ENCODE measurements at regions not wholly inside any gene's neighbourhood (a gene's known extent, or its start where the extent isn't known, plus 50 kb on each side); places are given as distances from the start of the nearest gene placed in this dataset.

DNA sequence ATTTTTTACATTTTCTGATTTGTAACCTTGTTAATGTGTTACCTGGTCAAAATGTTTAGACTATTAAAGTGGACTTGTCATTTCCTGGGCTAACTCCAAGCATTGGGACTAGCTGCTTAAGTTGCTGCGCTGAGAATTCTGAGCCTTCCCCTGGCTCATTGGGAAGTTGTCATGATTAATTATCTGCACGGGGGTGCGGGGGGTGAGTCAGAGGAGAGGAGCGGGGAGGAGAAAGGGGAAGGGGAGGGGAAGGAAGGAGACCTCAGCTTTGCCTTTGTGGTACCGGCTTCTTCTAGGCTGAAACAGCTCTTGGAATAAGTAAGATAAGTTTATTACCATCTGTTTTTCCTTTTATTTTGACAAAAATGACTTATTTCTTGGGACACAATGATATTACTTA is 52.9 kb upstream of the APCDD1 start:
- peak in 2 of 3 donors; percentile 54 to 71 for DNase-seq (ENCODE audit: low read depth in 2 of 3, low spot score in 2 of 3)

DNA sequence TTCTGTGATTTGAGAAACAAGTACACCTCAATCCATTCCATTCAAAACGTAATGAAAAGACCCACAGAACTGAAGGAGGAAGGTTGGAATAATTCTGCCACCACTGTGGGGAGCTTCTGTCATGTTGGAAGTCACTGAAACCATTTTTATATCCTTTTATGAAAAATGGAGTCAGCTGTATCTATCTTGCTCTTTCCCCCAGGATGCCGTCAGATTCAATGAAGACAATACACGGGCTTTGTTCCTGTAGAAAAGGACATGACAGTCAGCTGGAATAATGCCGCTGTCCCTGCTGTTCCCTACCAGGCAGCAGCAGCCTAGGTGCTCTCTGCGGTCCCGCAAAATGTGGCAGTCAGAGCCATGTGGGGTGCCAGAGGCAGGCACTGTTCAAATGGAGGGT is 52.5 kb upstream of the APCDD1 start:
- no peak for DNase-seq (ENCODE audit: low read depth in 2 of 3, low spot score in 2 of 3)

DNA sequence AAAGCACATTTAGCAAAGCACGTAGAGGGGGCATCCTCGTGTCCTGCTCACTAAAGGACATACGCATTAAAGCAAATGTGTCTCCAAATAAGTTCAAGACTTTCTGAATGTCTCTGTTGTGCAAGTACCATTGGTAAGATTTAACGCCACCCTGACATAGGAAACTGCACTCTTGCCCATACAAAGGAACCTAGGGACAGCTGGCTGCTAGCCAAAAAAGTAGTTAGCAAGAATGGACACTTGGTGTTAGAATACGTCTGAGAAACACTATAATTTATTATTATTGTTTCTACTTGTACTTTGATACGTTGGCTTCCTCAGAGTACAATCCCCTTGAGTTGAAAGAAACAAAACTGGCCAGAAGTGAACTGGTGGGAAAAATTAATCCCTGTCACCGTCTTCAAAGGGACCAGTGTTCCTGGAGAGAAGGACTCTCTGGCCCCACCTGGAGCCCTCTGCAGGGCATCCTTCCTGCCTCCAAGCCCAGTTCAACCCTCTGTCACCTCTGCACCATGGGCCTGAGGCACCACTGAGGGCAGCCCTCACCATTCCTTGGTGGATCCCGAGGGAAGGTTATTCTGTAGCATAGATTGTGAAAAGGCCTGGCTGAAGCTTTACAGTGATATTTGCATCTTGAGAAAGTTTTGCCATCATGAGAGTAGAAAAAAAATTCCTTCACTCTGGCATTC is 51.4 kb upstream of the APCDD1 start:
- no peak for DNase-seq (ENCODE audit: low read depth in 2 of 3, low spot score in 2 of 3)

DNA sequence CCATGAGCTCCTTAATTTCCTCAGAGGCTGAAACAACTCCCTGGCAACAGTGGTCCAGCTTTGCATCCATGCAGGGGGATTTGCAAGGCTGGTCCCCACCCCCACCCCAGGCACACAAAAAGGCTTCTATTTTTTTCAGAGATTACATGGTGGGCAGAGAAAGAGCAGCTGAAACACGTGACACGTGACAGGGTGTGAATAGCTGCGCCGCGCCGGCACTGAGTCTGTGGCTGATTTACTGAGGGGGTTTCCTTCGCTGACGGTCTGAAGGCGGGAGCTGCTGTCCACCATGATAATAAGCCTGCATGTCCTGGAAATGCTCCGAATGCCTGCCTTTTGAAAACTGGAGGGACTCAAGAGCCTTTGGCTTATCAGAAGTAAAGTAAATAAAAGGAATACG is 50.7 kb upstream of the APCDD1 start:
- no peak for DNase-seq (ENCODE audit: low read depth in 2 of 3, low spot score in 2 of 3)

DNA sequence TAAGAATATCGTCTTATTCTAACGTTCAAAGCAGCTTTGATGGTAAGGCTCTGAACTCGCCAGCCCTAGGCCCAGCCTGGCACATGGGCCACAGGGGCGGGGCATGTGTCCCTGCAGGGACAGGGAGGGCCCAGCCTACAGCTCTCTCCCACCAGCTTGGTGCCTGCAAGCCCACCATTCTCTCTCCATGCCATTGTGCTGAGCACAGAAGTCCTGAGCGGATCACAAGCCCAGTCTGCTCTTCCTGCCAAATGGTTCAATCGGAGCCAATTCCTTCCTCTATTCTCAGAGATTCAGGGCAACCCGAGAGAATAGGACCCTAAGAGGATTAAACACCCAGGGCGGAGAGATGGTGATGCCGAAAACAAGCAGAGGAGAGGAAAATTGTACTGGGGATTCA is 50.3 kb upstream of the APCDD1 start:
- DNase-seq (ENCODE audit: low read depth in 2 of 3, low spot score in 2 of 3) = no peak
